ENCODE measurements at regions not wholly inside any gene's neighbourhood (a gene's known extent, or its start where the extent isn't known, plus 50 kb on each side); places are given as distances from the start of the nearest gene placed in this dataset.

DNA sequence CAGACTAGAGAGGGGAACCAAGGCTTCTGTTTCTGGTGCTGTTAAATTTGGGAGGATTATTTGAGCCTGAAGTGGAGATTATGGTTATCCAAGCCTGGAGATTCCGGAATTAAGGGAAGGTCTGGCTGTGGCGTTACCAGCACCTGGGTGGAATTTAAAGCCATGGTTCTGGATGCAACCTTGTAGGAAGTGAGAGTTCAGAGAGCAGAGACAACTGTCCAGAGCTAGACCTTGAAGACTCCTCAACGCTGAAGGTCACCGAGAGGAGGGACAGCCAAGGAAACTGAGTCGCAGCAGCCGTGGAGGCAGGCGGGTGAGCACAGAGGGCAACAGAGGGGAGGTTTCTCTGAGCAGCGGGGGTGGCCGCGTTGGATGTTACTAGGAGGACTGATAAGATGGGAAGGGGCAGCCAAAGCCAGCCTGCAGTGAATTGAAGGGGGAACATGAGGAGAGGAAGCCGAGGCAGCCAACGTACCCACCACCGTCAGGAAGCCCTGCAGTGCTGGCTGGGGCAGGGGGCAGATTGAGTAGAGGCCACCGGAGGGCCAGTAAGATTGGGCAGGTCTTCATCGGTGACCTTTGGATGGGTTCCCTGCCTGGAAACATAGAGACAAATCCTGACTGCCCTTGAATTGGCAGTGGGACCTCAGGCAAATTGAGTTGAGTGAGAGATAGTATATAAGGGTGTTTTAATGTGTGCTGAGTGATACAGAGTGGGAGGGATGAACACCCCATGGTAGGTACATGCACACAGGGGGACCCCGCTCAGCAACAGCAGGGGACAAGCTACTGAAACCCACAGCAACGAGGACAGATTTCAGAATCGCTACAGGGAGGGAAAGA lies 90.3 kb downstream of the SNX5 start (continued):
- TF ChIP-seq, protein P1, sequence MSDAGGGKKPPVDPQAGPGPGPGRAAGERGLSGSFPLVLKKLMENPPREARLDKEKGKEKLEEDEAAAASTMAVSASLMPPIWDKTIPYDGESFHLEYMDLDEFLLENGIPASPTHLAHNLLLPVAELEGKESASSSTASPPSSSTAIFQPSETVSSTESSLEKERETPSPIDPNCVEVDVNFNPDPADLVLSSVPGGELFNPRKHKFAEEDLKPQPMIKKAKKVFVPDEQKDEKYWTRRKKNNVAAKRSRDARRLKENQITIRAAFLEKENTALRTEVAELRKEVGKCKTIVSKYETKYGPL (CRISPR knock-in tag; IDR thresholded peaks at IDR 0.05), result no peak
- TF ChIP-seq PRPF4 (IDR thresholded peaks at IDR 0.05; ENCODE audit: low read depth, low read length, poor library complexity, severe bottlenecking) (peak; percentile 78), ZNF572 (CRISPR knock-in tag; IDR thresholded peaks at IDR 0.05) (no peak; the same call in 1 of the 2 replicates), ZNF768 (CRISPR knock-in tag; IDR thresholded peaks at IDR 0.05) (peak; percentile 54; the same call in 1 of the 2 replicates), THAP11 (CRISPR knock-in tag; IDR thresholded peaks at IDR 0.05) (no peak), JUND (CRISPR knock-in tag; IDR thresholded peaks at IDR 0.05) (no peak), ZNF629 (CRISPR knock-in tag; conservative IDR thresholded peaks at IDR 0.05) (no peak), ZBTB38 (CRISPR knock-in tag; IDR thresholded peaks at IDR 0.05) (peak; percentile 98), RAD51 (IDR thresholded peaks at IDR 0.05; ENCODE audit: borderline replicate concordance) (no peak), ZNF788 (CRISPR knock-in tag; IDR thresholded peaks at IDR 0.05; ENCODE audit: borderline replicate concordance) (peak; percentile 36; the same call in 1 of the 2 replicates), ZNF558 (CRISPR knock-in tag; IDR thresholded peaks at IDR 0.05; ENCODE audit: borderline replicate concordance) (no peak), BRD4 (CRISPR knock-in tag; IDR thresholded peaks at IDR 0.05) (peak; percentile 21; the same call in 1 of the 2 replicates), BHLHE40 (IDR thresholded peaks at IDR 0.05; ENCODE audit: low read length) (no peak), ZSCAN20 (CRISPR knock-in tag; IDR thresholded peaks at IDR 0.05; ENCODE audit: borderline replicate concordance) (no peak), HOXA9 (CRISPR knock-in tag; IDR thresholded peaks at IDR 0.05; ENCODE audit: borderline replicate concordance) (peak; percentile 50; the same call in 1 of the 2 replicates), POLR2A (IDR thresholded peaks at IDR 0.05; ENCODE audit: insufficient read depth in 1 of 2, low read depth in 2 of 2, low read length in 2 of 2) (no peak), ZNF263 (CRISPR knock-in tag; IDR thresholded peaks at IDR 0.05) (no peak), MATR3 (CRISPR knock-in tag; IDR thresholded peaks at IDR 0.05) (no peak), SMAD1 (CRISPR knock-in tag; IDR thresholded peaks at IDR 0.05; ENCODE audit: borderline replicate concordance, low read depth) (no peak)
- TF ChIP-seq, protein P2, sequence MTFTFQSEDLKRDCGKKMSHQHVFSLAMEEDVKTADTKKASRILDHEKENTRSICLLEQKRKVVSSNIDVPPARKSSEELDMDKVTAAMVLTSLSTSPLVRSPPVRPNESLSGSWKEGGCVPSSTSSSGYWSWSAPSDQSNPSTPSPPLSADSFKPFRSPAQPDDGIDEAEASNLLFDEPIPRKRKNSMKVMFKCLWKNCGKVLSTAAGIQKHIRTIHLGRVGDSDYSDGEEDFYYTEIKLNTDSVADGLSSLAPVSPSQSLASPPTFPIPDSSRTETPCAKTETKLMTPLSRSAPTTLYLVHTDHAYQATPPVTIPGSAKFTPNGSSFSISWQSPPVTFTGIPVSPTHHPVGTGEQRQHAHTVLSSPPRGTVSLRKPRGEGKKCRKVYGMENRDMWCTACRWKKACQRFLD (CRISPR knock-in tag; IDR thresholded peaks at IDR 0.05; ENCODE audit: borderline replicate concordance), result peak; percentile 56; the same call in 1 of the 2 replicates
- TF ChIP-seq, protein P3, sequence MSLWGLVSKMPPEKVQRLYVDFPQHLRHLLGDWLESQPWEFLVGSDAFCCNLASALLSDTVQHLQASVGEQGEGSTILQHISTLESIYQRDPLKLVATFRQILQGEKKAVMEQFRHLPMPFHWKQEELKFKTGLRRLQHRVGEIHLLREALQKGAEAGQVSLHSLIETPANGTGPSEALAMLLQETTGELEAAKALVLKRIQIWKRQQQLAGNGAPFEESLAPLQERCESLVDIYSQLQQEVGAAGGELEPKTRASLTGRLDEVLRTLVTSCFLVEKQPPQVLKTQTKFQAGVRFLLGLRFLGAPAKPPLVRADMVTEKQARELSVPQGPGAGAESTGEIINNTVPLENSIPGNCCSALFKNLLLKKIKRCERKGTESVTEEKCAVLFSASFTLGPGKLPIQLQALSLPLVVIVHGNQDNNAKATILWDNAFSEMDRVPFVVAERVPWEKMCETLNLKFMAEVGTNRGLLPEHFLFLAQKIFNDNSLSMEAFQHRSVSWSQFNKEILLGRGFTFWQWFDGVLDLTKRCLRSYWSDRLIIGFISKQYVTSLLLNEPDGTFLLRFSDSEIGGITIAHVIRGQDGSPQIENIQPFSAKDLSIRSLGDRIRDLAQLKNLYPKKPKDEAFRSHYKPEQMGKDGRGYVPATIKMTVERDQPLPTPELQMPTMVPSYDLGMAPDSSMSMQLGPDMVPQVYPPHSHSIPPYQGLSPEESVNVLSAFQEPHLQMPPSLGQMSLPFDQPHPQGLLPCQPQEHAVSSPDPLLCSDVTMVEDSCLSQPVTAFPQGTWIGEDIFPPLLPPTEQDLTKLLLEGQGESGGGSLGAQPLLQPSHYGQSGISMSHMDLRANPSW (CRISPR knock-in tag; IDR thresholded peaks at IDR 0.05; ENCODE audit: borderline replicate concordance), result no peak
- TF ChIP-seq, protein P4, sequence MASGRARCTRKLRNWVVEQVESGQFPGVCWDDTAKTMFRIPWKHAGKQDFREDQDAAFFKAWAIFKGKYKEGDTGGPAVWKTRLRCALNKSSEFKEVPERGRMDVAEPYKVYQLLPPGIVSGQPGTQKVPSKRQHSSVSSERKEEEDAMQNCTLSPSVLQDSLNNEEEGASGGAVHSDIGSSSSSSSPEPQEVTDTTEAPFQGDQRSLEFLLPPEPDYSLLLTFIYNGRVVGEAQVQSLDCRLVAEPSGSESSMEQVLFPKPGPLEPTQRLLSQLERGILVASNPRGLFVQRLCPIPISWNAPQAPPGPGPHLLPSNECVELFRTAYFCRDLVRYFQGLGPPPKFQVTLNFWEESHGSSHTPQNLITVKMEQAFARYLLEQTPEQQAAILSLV (CRISPR knock-in tag; IDR thresholded peaks at IDR 0.05; ENCODE audit: borderline replicate concordance), result no peak

Data from HepG2 (cell line).